K562 (cell line): ENCODE measurements at regions not wholly inside any gene's neighbourhood (a gene's known extent, or its start where the extent isn't known, plus 50 kb on each side); places are given as distances from the start of the nearest gene placed in this dataset.
A peak's percentile ranks its signal among the peaks of the same experiment; 100 is the strongest.

Source experiments
- ATAC-seq: fragments of 200-7000 bp; cut with Tn5 transposase; 3 replicates; pipeline ENCODE4 v1.9.1; 2020; ENCODE audit warnings: moderate library complexity
- BruUV-seq: library from RNA; stranded (reverse); fragments of 400-500 nt; replicated peaks from 2 replicates; lab custom pipeline; 2021; lab: Mats Ljungman, UMichigan
- CTCF ChIA-PET: fragments of 300-600 bp; formaldehyde crosslinking; extraction: SDS; loops from one replicate; lab custom pipeline; 2021; ENCODE audit warnings: low intra/inter-chr PET ratio; lab: Yijun Ruan, JAX
- POLR2A ChIA-PET: fragments of 300-600, 350-650 bp; sonication (Branson Sonifier 250); formaldehyde crosslinking; extraction: SDS; loops from one replicate; lab custom pipeline; 2021; ENCODE audit warnings: antibody characterized with exemption, inconsistent platforms; lab: Yijun Ruan, JAX
- DNase-seq, 4 experiments: peaks; one replicate each; pipeline versions ENCODE4 v3.0.0 to v3.0.0-alpha.2; 2011 to 2018; ENCODE audit warnings: low spot score in 3 of 4, mixed read lengths in 3 of 4; ENCODE audit errors: extremely low read depth in 1 of 4
- FAIRE-seq: peaks from 2 replicates; lab custom pipeline; 2011; peaks lifted over from hg19 to GRCh38; lab: Jason Lieb, UNC
- H2AFZ ChIP-seq: 2 replicates; pipeline ENCODE4 v1.6.0; 2011; ENCODE audit warnings: low read depth, low read length, control low read depth, inconsistent platforms
- H3K27ac ChIP-seq: fragments of 200-600 bp; 3 replicates; pipeline ENCODE4 v1.8.0; 2011; ENCODE audit warnings: low read depth, mild to moderate bottlenecking, control low read depth, inconsistent platforms, low read length, moderate library complexity, mixed read lengths; ENCODE audit errors: extremely low read depth
- H3K27me3 ChIP-seq, 2 experiments: fragments of 300-600 bp in 1 of 2; 2 replicates in 1 of 2; 3 replicates in 1 of 2; pipeline versions ENCODE4 v1.6.0 to v1.8.0; 2011; ENCODE audit warnings: inconsistent platforms in 2 of 2, low read length in 2 of 2, mild to moderate bottlenecking in 1 of 2, mixed read lengths in 1 of 2, moderate library complexity in 1 of 2; ENCODE audit not compliant: control insufficient read depth in 2 of 2, insufficient read depth in 2 of 2
- H3K36me3 ChIP-seq: fragments of 300-600 bp; 3 replicates; pipeline ENCODE4 v1.8.0; 2011; ENCODE audit warnings: mild to moderate bottlenecking, low read length, inconsistent platforms; ENCODE audit not compliant: control insufficient read depth, insufficient read depth
- H3K4me1 ChIP-seq, 2 experiments: fragments of 200-600 bp in 1 of 2; replicated peaks in 1 of 2; 2 replicates in 1 of 2; 3 replicates in 1 of 2; pipeline versions ENCODE4 v1.5.1 to v1.8.0; 2011; ENCODE audit warnings: inconsistent platforms in 2 of 2, low read length in 2 of 2, mild to moderate bottlenecking in 1 of 2, mixed read lengths in 1 of 2, moderate library complexity in 1 of 2; ENCODE audit not compliant: control insufficient read depth in 2 of 2, insufficient read depth in 2 of 2
- H3K4me2 ChIP-seq: 2 replicates; pipeline ENCODE4 v1.6.1; 2011; ENCODE audit warnings: low read length, control low read depth, inconsistent platforms, mixed read lengths; ENCODE audit not compliant: insufficient read depth
- H3K4me3 ChIP-seq: fragments of 200-600 bp; sonication (generic), shearing (Covaris generic); 2 replicates; pipeline ENCODE4 v1.5.1; 2016; ENCODE audit warnings: control low read depth, inconsistent platforms
- H3K79me2 ChIP-seq: fragments of 200-600 bp; 3 replicates; pipeline ENCODE4 v1.8.0; 2011; ENCODE audit warnings: low read length, inconsistent platforms; ENCODE audit not compliant: control insufficient read depth, insufficient read depth
- H3K9ac ChIP-seq, 2 experiments: 2 replicates each; pipeline versions ENCODE4 v1.6.0 to v1.6.1; 2011; ENCODE audit warnings: low read depth in 2 of 2, low read length in 2 of 2, control low read depth in 1 of 2, inconsistent platforms in 1 of 2, mild to moderate bottlenecking in 1 of 2, mixed read lengths in 1 of 2; ENCODE audit not compliant: insufficient read depth in 1 of 2
- H3K9me1 ChIP-seq: one replicate; pipeline ENCODE4 v1.6.0; 2011; ENCODE audit warnings: inconsistent platforms, mild to moderate bottlenecking, low read length, moderate library complexity; ENCODE audit not compliant: control insufficient read depth, insufficient read depth
- H3K9me3 ChIP-seq: replicated peaks from 2 replicates; pipeline ENCODE4 v1.5.1; 2011; ENCODE audit warnings: low read depth, low read length, inconsistent platforms; ENCODE audit not compliant: control insufficient read depth, insufficient read depth
- H4K20me1 ChIP-seq: replicated peaks from 2 replicates; pipeline ENCODE4 v1.6.1; 2011; ENCODE audit warnings: low read length, inconsistent platforms, mixed read lengths; ENCODE audit not compliant: control insufficient read depth, insufficient read depth
- BHLHE40 ChIP-seq: IDR thresholded peaks from 2 replicates; pipeline ENCODE4 v1.6.1; 2011; ENCODE audit warnings: low read length, improper control_type of control experiment
- BRD9 ChIP-seq: fragments of 450-650 bp; IDR thresholded peaks from 2 replicates; pipeline ENCODE4 v1.6.1; 2018; ENCODE audit warnings: low read depth; ENCODE audit not compliant: partially characterized antibody
- ELF4 ChIP-seq: fragments of 450-650 bp; formaldehyde crosslinking; IDR thresholded peaks from 2 replicates; pipeline ENCODE4 v1.4.0; 2022; ENCODE audit warnings: missing genetic modification characterization
- ELK3 ChIP-seq: fragments of 450-650 bp; formaldehyde crosslinking; IDR thresholded peaks from 2 replicates; pipeline ENCODE4 v1.4.0; 2020; ENCODE audit warnings: mild to moderate bottlenecking
- HCFC1 ChIP-seq: IDR thresholded peaks from 2 replicates; pipeline ENCODE4 v1.6.1; 2012; ENCODE audit warnings: low read depth, low read length, improper control_type of control experiment
- HNRNPLL ChIP-seq: fragments of 200-400 bp; formaldehyde crosslinking; IDR thresholded peaks from 2 replicates; pipeline ENCODE4 v1.6.1; 2017; ENCODE audit warnings: low read length, low read depth, mild to moderate bottlenecking; ENCODE audit not compliant: poor library complexity, severe bottlenecking
- ID3 ChIP-seq, 2 experiments: fragments of 250-450 bp in 1 of 2; fragments of 450-650 bp in 1 of 2; sonication (Bioruptor Pico) in 1 of 2; IDR thresholded peaks; 2 replicates each; pipeline versions ENCODE4 v1.6.1 to v1.8.0; 2016 to 2021; ENCODE audit warnings: mild to moderate bottlenecking in 2 of 2, moderate library complexity in 2 of 2, missing compliant biosample characterization in 1 of 2, missing genetic modification characterization in 1 of 2
- NR2C1 ChIP-seq, 2 experiments: fragments of 450-650 bp; IDR thresholded peaks; 2 replicates each; pipeline ENCODE4 v1.6.1; 2017; ENCODE audit warnings: mild to moderate bottlenecking in 2 of 2, antibody characterized with exemption in 1 of 2, inconsistent platforms in 1 of 2, missing compliant biosample characterization in 1 of 2, missing genetic modification characterization in 1 of 2
- RAD51 ChIP-seq: fragments of 450-650 bp; IDR thresholded peaks from 2 replicates; pipeline ENCODE4 v1.7.1; 2016; ENCODE audit warnings: low read depth, mild to moderate bottlenecking, borderline replicate concordance
- RBM14 ChIP-seq: fragments of 200-400 bp; formaldehyde crosslinking; IDR thresholded peaks from 2 replicates; pipeline ENCODE4 v1.6.1; 2018; ENCODE audit warnings: low read depth, mild to moderate bottlenecking, low read length, moderate library complexity, borderline replicate concordance; ENCODE audit not compliant: insufficient read depth
- TAL1 ChIP-seq: fragments of 450-650 bp; IDR thresholded peaks from 2 replicates; pipeline ENCODE4 v1.6.1; 2016; ENCODE audit warnings: mild to moderate bottlenecking
- ZBTB12 ChIP-seq: fragments of 250-450 bp; sonication (Bioruptor Pico); IDR thresholded peaks from 2 replicates; pipeline ENCODE4 v1.4.0; 2020
- ZHX1 ChIP-seq: fragments of 150-350 bp; conservative IDR thresholded peaks from 2 replicates; pipeline ENCODE4 v1.6.1; 2014; ENCODE audit warnings: low read length
- whole genome bisulfite sequencing: fragments of 100-300 bp; shearing (Covaris generic); methylation state at CpG from one replicate; pipeline ENCODE4 v1.1.6; 2016; ENCODE audit warnings: low coverage, mixed read lengths; ENCODE audit not compliant: insufficient coverage; ENCODE audit errors: missing lambda C conversion rate; 5-methylcytosine and 5-hydroxymethylcytosine counted together
- in situ Hi-C: fragments of 300-500 bp; cut with MboI; formaldehyde crosslinking; loops from 4 replicates; pipeline ENCODE4 v1.15.0; 2018; ENCODE audit warnings: inconsistent platforms, mixed read lengths
- intact Hi-C: fragments of 100-400 bp; cut with micrococcal nuclease; formaldehyde crosslinking; loops from 2 replicates; pipeline ENCODE4 v1.14.2; 2022

- no peak for TF ChIP-seq NR2C1 (IDR thresholded peaks at IDR 0.05)
- TF ChIP-seq NR2C1 (tag; IDR thresholded peaks at IDR 0.05): 0 out of 2 replicates have a peak, but pooled peaks have one; percentile 13
- 0 out of 2 replicates have a peak, but pooled peaks have one; percentile 33 for TF ChIP-seq ZBTB12 (CRISPR knock-in tag)
- TF ChIP-seq ELK3: peak; percentile 69; the same call in 1 of the 2 replicates
- TF ChIP-seq RAD51: no peak
- no peak for TF ChIP-seq HCFC1
Measured at GRCh38 chr7:106543221-106543757, 117.7 kb downstream of the CCDC71L start (continued).

- ChIA-PET POLR2A (interaction anchor here (0.8 to 2.4 kb wide), 14 partner anchors 9 to 626 kb away, joined by 3 to 26 read pairs (median 5); partner anchors contain the start of genes CCDC71L, HBP1 and NAMPT), CTCF (interaction anchor here (0.6 to 2.7 kb wide), 3 partner anchors 117 to 534 kb away, joined by 3 to 34 read pairs (median 24); partner anchors contain the start of gene CCDC71L)
- in situ Hi-C loops (loop anchor here (5.0 kb wide), 2 partner anchors 115 to 190 kb away; no protein-coding TSS in a partner anchor), intact Hi-C loops (loop anchor here (1.0 to 5.0 kb wide), 7 partner anchors 27 to 366 kb away; no protein-coding TSS in a partner anchor)
- ATAC-seq (peak; percentile 96), FAIRE-seq (peak; percentile 94), DNase-seq (peak; percentile 77 to 96 (median 84))
- no peaks in the 10 kb centered on the region for H3K9me3 ChIP-seq
- H3K4me2 ChIP-seq: no peak overlapping the region
- peaks cover 0 to 22% of the 10 kb centered on the region in 2 experiments; a peak in 2 of 5 replicates for H3K4me1 ChIP-seq
- H3K36me3 ChIP-seq: no peaks in the 10 kb centered on the region
- WGBS: 2% methylated on average over 2 of the region's 2 CpGs
- H3K79me2 ChIP-seq: no peaks in the 10 kb centered on the region
- H3K4me3 ChIP-seq: no peak overlapping the region
- no TSS peak for BruUV-seq
- peak overlapping the region; percentile 73 for H2AFZ ChIP-seq
- no peaks in the 10 kb centered on the region for H4K20me1 ChIP-seq
- peak overlapping the region in 1 of 2 experiments; percentile 14; a peak in 1 of 4 replicates for H3K9ac ChIP-seq
- peak overlapping the region; percentile 30 for H3K27ac ChIP-seq
- no peaks in the 10 kb centered on the region for H3K27me3 ChIP-seq
- H3K9me1 ChIP-seq: no peaks in the 10 kb centered on the region
- TF ChIP-seq HNRNPLL (no peak), RBM14 (no peak), BRD9 (peak; percentile 99), BHLHE40 (no peak), ZHX1 (no peak), ID3 (CRISPR knock-in tag; IDR thresholded peaks at IDR 0.05) (no peak), ID3 (tag; IDR thresholded peaks at IDR 0.05) (no peak), TAL1 (no peak; the same call in 1 of the 2 replicates), ELF4 (CRISPR knock-in tag) (no peak)
Measured at GRCh38 chr7:106542550-106543220, 118.3 kb downstream of the CCDC71L start.
